Common myeloid progenitor, CD34-positive (primary cell): ENCODE measurements at regions not wholly inside any gene's neighbourhood (a gene's known extent, or its start where the extent isn't known, plus 50 kb on each side); places are given as distances from the start of the nearest gene placed in this dataset.

ENCODE experiments used
- CTCF ChIA-PET: fragments of 350-600 bp; sonication (Branson Sonifier 250); formaldehyde crosslinking; loops from one replicate; lab custom pipeline; 2021; ENCODE audit warnings: antibody characterized with exemption; lab: Charles Lee
- POLR2A ChIA-PET: fragments of 350-600 bp; sonication (Branson Sonifier 250); formaldehyde crosslinking; loops from one replicate; lab custom pipeline; 2021; ENCODE audit warnings: antibody characterized with exemption; lab: Charles Lee
- DNase-seq, 3 donors: peaks; one replicate each; pipeline versions ENCODE4 v3.0.0 to v3.0.0-alpha.2; 2013
- H3K27ac ChIP-seq, 2 experiments: 1 replicate in 1 of 2; 2 replicates in 1 of 2; pipeline ENCODE4 v1.7.0; 2013; ENCODE audit warnings: inconsistent platforms in 2 of 2, low read length in 2 of 2, mild to moderate bottlenecking in 2 of 2, low read depth in 1 of 2, moderate library complexity in 1 of 2; ENCODE audit not compliant: severe bottlenecking in 2 of 2, insufficient read depth in 1 of 2, poor library complexity in 1 of 2
- H3K27me3 ChIP-seq, 5 experiments: replicated peaks in 2 of 5; 1 replicate in 3 of 5; 2 replicates in 2 of 5; pipeline versions ENCODE4 v1.6.1 to v1.7.0; 2013; ENCODE audit warnings: low read length in 4 of 5, mild to moderate bottlenecking in 2 of 5, moderate library complexity in 2 of 5, inconsistent platforms in 1 of 5; ENCODE audit not compliant: insufficient read depth in 5 of 5, control insufficient read depth in 4 of 5
- H3K36me3 ChIP-seq, 4 experiments: 1 replicate in 2 of 4; 2 replicates in 2 of 4; pipeline versions ENCODE4 v1.6.1 to v1.7.0; 2013; ENCODE audit warnings: low read length in 3 of 4, control low read depth in 1 of 4, mild to moderate bottlenecking in 1 of 4; ENCODE audit not compliant: control insufficient read depth in 4 of 4, insufficient read depth in 4 of 4
- H3K4me1 ChIP-seq, 4 experiments: 1 replicate in 3 of 4; 2 replicates in 1 of 4; pipeline versions ENCODE4 v1.6.1 to v1.7.1; 2013; ENCODE audit warnings: low read length in 3 of 4, mild to moderate bottlenecking in 3 of 4, control low read depth in 1 of 4, inconsistent platforms in 1 of 4, moderate library complexity in 1 of 4; ENCODE audit not compliant: control insufficient read depth in 4 of 4, insufficient read depth in 4 of 4; ENCODE audit errors: control extremely low read depth in 1 of 4
- H3K4me3 ChIP-seq, 7 experiments: 1 replicate in 4 of 7; 2 replicates in 3 of 7; pipeline versions ENCODE4 v1.5.1 to v1.7.0; 2013; ENCODE audit warnings: mild to moderate bottlenecking in 7 of 7, low read length in 6 of 7, moderate library complexity in 6 of 7, inconsistent platforms in 2 of 7, low read depth in 2 of 7, control low read depth in 1 of 7; ENCODE audit not compliant: insufficient read depth in 4 of 7, control insufficient read depth in 1 of 7; ENCODE audit errors: extremely low read depth in 1 of 7
- H3K9me3 ChIP-seq, 5 experiments: 1 replicate in 4 of 5; 2 replicates in 1 of 5; pipeline versions ENCODE4 v1.6.1 to v1.7.1; 2013; ENCODE audit warnings: low read length in 4 of 5, mild to moderate bottlenecking in 2 of 5, inconsistent platforms in 1 of 5, low read depth in 1 of 5, moderate library complexity in 1 of 5; ENCODE audit not compliant: control insufficient read depth in 4 of 5, insufficient read depth in 2 of 5; ENCODE audit errors: control extremely low read depth in 1 of 5
- whole genome bisulfite sequencing: methylation state at CpG from one replicate; pipeline ENCODE4 v1.1.5; 2013; ENCODE audit not compliant: insufficient coverage; 5-methylcytosine and 5-hydroxymethylcytosine counted together

GRCh38 chr6:140548366-140548765 is 1173.9 kb upstream of the CITED2 start:
- no peaks in the 10 kb centered on the region for H3K36me3 ChIP-seq
- CTCF ChIA-PET = no interaction called here
- DNase-seq = no peak
- no peaks in the 10 kb centered on the region for H3K27me3 ChIP-seq
- H3K9me3 ChIP-seq = no peaks in the 10 kb centered on the region
- no peaks in the 10 kb centered on the region for H3K4me1 ChIP-seq
- H3K4me3 ChIP-seq = no peak overlapping the region
- WGBS = no CpG with 5 or more reads among the region's 1 CpG
- H3K27ac ChIP-seq = no peak overlapping the region
- POLR2A ChIA-PET = no interaction called here

GRCh38 chr6:140546640-140547039 is 1172.2 kb upstream of the CITED2 start:
- no peak overlapping the region for H3K27ac ChIP-seq
- no CpG with 5 or more reads among the region's 3 CpGs for WGBS
- DNase-seq = peak in 1 of 3 donors; percentile 0
- no peaks in the 10 kb centered on the region for H3K9me3 ChIP-seq
- H3K4me3 ChIP-seq = no peak overlapping the region
- no peaks in the 10 kb centered on the region for H3K36me3 ChIP-seq
- no peaks in the 10 kb centered on the region for H3K27me3 ChIP-seq
- ChIA-PET CTCF (no interaction called here), POLR2A (no interaction called here)
- H3K4me1 ChIP-seq = no peaks in the 10 kb centered on the region

GRCh38 chr6:140544431-140544830 is 1170.0 kb upstream of the CITED2 start:
- no CpG with 5 or more reads among the region's 3 CpGs for WGBS
- Histone ChIP-seq H3K27ac (no peak overlapping the region), H3K4me3 (no peak overlapping the region), H3K4me1 (no peaks in the 10 kb centered on the region), H3K36me3 (no peaks in the 10 kb centered on the region), H3K27me3 (no peaks in the 10 kb centered on the region), H3K9me3 (no peaks in the 10 kb centered on the region)
- no peak for DNase-seq
- ChIA-PET POLR2A (interaction anchor here (0.6 kb wide), 1 partner anchor 423 kb away, joined by 3 read pairs; no protein-coding TSS in a partner anchor), CTCF (no interaction called here)

GRCh38 chr6:140542863-140543262 is 1168.4 kb upstream of the CITED2 start:
- Histone ChIP-seq H3K27me3 (no peaks in the 10 kb centered on the region), H3K4me1 (no peaks in the 10 kb centered on the region), H3K4me3 (no peak overlapping the region), H3K9me3 (no peaks in the 10 kb centered on the region), H3K27ac (no peak overlapping the region), H3K36me3 (no peaks in the 10 kb centered on the region)
- CTCF ChIA-PET = no interaction called here
- 97% methylated on average over 3 of the region's 3 CpGs for WGBS
- DNase-seq = no peak
- POLR2A ChIA-PET = no interaction called here

- DNase-seq = no peak
- ChIA-PET POLR2A (no interaction called here), CTCF (no interaction called here)
- 92% methylated on average over 2 of the region's 7 CpGs for WGBS
- H3K27ac ChIP-seq = no peak overlapping the region
- no peaks in the 10 kb centered on the region for H3K27me3 ChIP-seq
- no peaks in the 10 kb centered on the region for H3K4me1 ChIP-seq
- H3K36me3 ChIP-seq = no peaks in the 10 kb centered on the region
- H3K4me3 ChIP-seq = no peak overlapping the region
- H3K9me3 ChIP-seq = no peaks in the 10 kb centered on the region
Observed at GRCh38 chr6:140541288-140541687, 1166.8 kb upstream of the CITED2 start.

- ChIA-PET POLR2A (no interaction called here), CTCF (no interaction called here)
- Histone ChIP-seq H3K27me3 (no peaks in the 10 kb centered on the region), H3K9me3 (no peaks in the 10 kb centered on the region), H3K4me3 (no peak overlapping the region), H3K27ac (no peak overlapping the region), H3K4me1 (no peaks in the 10 kb centered on the region), H3K36me3 (no peaks in the 10 kb centered on the region)
- no peak for DNase-seq
- WGBS = no CpG with 5 or more reads among the region's 1 CpG
Observed at GRCh38 chr6:140540743-140541142, 1166.3 kb upstream of the CITED2 start.

- H3K27ac ChIP-seq = no peak overlapping the region
- no peaks in the 10 kb centered on the region for H3K27me3 ChIP-seq
- POLR2A ChIA-PET = no interaction called here
- H3K36me3 ChIP-seq = no peaks in the 10 kb centered on the region
- H3K4me3 ChIP-seq = no peak overlapping the region
- H3K9me3 ChIP-seq = peaks cover 0 to 5% (median 0%) of the 10 kb centered on the region in 5 experiments
- CTCF ChIA-PET = no interaction called here
- H3K4me1 ChIP-seq = no peaks in the 10 kb centered on the region
- no peak for DNase-seq
Observed at GRCh38 chr6:140538926-140539325, 1164.5 kb upstream of the CITED2 start.
